GM18868 (cell line): ENCODE measurements at regions not wholly inside any gene's neighbourhood (a gene's known extent, or its start where the extent isn't known, plus 50 kb on each side); places are given as distances from the start of the nearest gene placed in this dataset.
"Not testable (repeated sequence)": the region's sequence is repeated elsewhere in the genome, so short reads cannot be mapped to it uniquely, and the experiment has no call there.

Source experiments
- ATAC-seq: cut with Tn5 transposase; IDR thresholded peaks from one replicate; pipeline ENCODE4 v1.9.1; 2021; ENCODE audit warnings: mild to moderate bottlenecking, moderate library complexity; ENCODE audit not compliant: unreplicated experiment

- no peak for ATAC-seq
Observed at GRCh38 chr14:48738186-48738925, 847.8 kb downstream of the RPS29 start.

GRCh38 chr14:48735607-48736006 is 850.6 kb downstream of the RPS29 start:
- ATAC-seq = no peak

- no peak for ATAC-seq
Observed at GRCh38 chr14:48731260-48731659, 854.9 kb downstream of the RPS29 start.

GRCh38 chr14:48726080-48726642 is 860.0 kb downstream of the RPS29 start:
- ATAC-seq = no peak

- no peak for ATAC-seq
Observed at GRCh38 chr14:48725051-48725734, 861.0 kb downstream of the RPS29 start.

GRCh38 chr14:48723841-48724495 is 862.2 kb downstream of the RPS29 start:
- no peak for ATAC-seq

- ATAC-seq = no peak
Observed at GRCh38 chr14:48714366-48714765, 871.8 kb downstream of the RPS29 start.

GRCh38 chr14:48710133-48710532 is 876.0 kb downstream of the RPS29 start:
- no peak for ATAC-seq

GRCh38 chr14:48709277-48709785 is 876.8 kb downstream of the RPS29 start:
- ATAC-seq = no peak

- ATAC-seq = no peak
Observed at GRCh38 chr14:48704639-48705038, 881.5 kb downstream of the RPS29 start.

GRCh38 chr14:48703728-48704467 is 882.3 kb downstream of the RPS29 start:
- no peak for ATAC-seq

GRCh38 chr14:48697362-48697761 is 888.8 kb downstream of the RPS29 start:
- not testable (repeated sequence) for ATAC-seq

GRCh38 chr14:48693793-48694192 is 892.4 kb downstream of the RPS29 start:
- ATAC-seq = no peak

GRCh38 chr14:48690349-48690748 is 895.8 kb downstream of the RPS29 start:
- no peak for ATAC-seq

- no peak for ATAC-seq
Observed at GRCh38 chr14:48686650-48687049, 899.5 kb downstream of the RPS29 start.

- no peak for ATAC-seq
Observed at GRCh38 chr14:48672506-48672905, 913.7 kb downstream of the RPS29 start.

- no peak for ATAC-seq
Observed at GRCh38 chr14:48670939-48671338, 915.2 kb downstream of the RPS29 start.

- ATAC-seq = no peak
Observed at GRCh38 chr14:48665077-48665784, 920.9 kb downstream of the RPS29 start.

GRCh38 chr14:48643241-48643640 is 942.9 kb downstream of the RPS29 start:
- ATAC-seq = no peak

GRCh38 chr14:48628870-48629269 is 953.5 kb upstream of the MDGA2 start:
- peak; percentile 76 for ATAC-seq
